ENCODE measurements at regions not wholly inside any gene's neighbourhood (a gene's known extent, or its start where the extent isn't known, plus 50 kb on each side); places are given as distances from the start of the nearest gene placed in this dataset.
A peak's percentile ranks its signal among the peaks of the same experiment; 100 is the strongest.
"Not testable (repeated sequence)": the region's sequence is repeated elsewhere in the genome, so short reads cannot be mapped to it uniquely, and the experiment has no call there.

- no peak for DNase-seq (ENCODE audit: low read depth)
- TF ChIP-seq CTCF (IDR thresholded peaks at IDR 0.05; ENCODE audit: low read length, missing control alignments), result no peak
- H3K4me3 ChIP-seq (replicated peaks; ENCODE audit: low read depth, low read length), result no peak overlapping the region
These were observed 1594.2 kb upstream of the PRMT6 start for GRCh38 chr1:105462308-105462707.

GRCh38 chr1:105467549-105467948 lies 1588.9 kb upstream of the PRMT6 start:
- no peak overlapping the region for H3K4me3 ChIP-seq (replicated peaks; ENCODE audit: low read depth, low read length)
- TF ChIP-seq CTCF (IDR thresholded peaks at IDR 0.05; ENCODE audit: low read length, missing control alignments), result no peak
- DNase-seq (ENCODE audit: low read depth), result no peak

- peak; percentile 61 for DNase-seq (ENCODE audit: low read depth)
- not testable (repeated sequence) for H3K4me3 ChIP-seq (replicated peaks; ENCODE audit: low read depth, low read length)
These were observed 1585.9 kb upstream of the PRMT6 start for GRCh38 chr1:105470541-105470940.

GRCh38 chr1:105483436-105483835 lies 1573.0 kb upstream of the PRMT6 start:
- DNase-seq (ENCODE audit: low read depth), result peak; percentile 6
- no peak overlapping the region for H3K4me3 ChIP-seq (replicated peaks; ENCODE audit: low read depth, low read length)
- TF ChIP-seq CTCF (IDR thresholded peaks at IDR 0.05; ENCODE audit: low read length, missing control alignments), result no peak

- no peak overlapping the region for H3K4me3 ChIP-seq (replicated peaks; ENCODE audit: low read depth, low read length)
- no peak for TF ChIP-seq CTCF (IDR thresholded peaks at IDR 0.05; ENCODE audit: low read length, missing control alignments)
- DNase-seq (ENCODE audit: low read depth), result peak; percentile 41
These were observed 1571.3 kb upstream of the PRMT6 start for GRCh38 chr1:105485207-105485606.

GRCh38 chr1:105492921-105493320 lies 1563.6 kb upstream of the PRMT6 start:
- DNase-seq (ENCODE audit: low read depth), result no peak
- H3K4me3 ChIP-seq (replicated peaks; ENCODE audit: low read depth, low read length), result no peak overlapping the region
- no peak for TF ChIP-seq CTCF (IDR thresholded peaks at IDR 0.05; ENCODE audit: low read length, missing control alignments)

GRCh38 chr1:105516068-105516467 lies 1540.4 kb upstream of the PRMT6 start:
- no peak overlapping the region for H3K4me3 ChIP-seq (replicated peaks; ENCODE audit: low read depth, low read length)
- no peak for DNase-seq (ENCODE audit: low read depth)
- no peak for TF ChIP-seq CTCF (IDR thresholded peaks at IDR 0.05; ENCODE audit: low read length, missing control alignments)

- no peak overlapping the region for H3K4me3 ChIP-seq (replicated peaks; ENCODE audit: low read depth, low read length)
These were observed 1522.5 kb upstream of the PRMT6 start for GRCh38 chr1:105533996-105534395.

More at GRCh38 chr1:105533996-105534395, 1522.5 kb upstream of the PRMT6 start:
- no peak for DNase-seq (ENCODE audit: low read depth)
- no peak for TF ChIP-seq CTCF (IDR thresholded peaks at IDR 0.05; ENCODE audit: low read length, missing control alignments)
